ENCODE measurements at regions not wholly inside any gene's neighbourhood (a gene's known extent, or its start where the extent isn't known, plus 50 kb on each side); places are given as distances from the start of the nearest gene placed in this dataset.

- TF ChIP-seq POLR2A (IDR thresholded peaks at IDR 0.05; ENCODE audit: low read length) (no peak), GATA1 (IDR thresholded peaks at IDR 0.05; ENCODE audit: low read depth, low read length) (no peak)
Observed at GRCh38 chr10:10791869-10792268, 225.8 kb upstream of the CELF2 start.
